ENCODE measurements at regions not wholly inside any gene's neighbourhood (a gene's known extent, or its start where the extent isn't known, plus 50 kb on each side); places are given as distances from the start of the nearest gene placed in this dataset.

DNA sequence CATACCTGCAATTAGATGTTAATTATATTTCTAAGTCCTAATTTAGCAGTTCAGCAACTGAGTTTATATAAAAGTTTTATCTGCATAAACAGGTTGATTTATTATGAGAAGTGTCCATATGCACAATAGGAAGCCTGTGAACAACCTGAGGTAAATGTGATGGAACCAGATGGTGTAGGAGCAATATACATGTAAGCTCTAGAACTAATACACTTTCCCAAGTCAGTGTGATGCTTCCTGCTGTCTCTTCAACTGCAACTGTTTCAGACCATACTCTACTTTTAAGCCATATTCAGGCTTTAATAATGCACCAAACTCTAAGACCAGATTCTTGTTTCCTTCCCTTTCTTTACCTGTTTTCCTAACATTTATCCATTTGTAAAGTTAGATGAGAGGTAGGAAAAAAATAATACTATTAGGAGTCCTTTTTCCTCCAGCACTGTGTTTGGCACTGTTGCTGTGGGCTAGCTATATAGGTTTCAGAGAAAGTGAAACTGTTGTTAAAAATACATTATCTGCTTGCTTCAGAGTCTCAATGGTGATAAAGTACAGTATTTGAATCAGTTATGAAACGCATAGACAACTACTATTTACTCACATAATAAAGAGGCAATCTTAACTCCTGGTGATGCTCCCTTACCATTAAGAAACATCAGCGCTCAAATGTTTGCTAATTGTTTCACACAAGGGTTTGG is 1009.3 kb downstream of the GRIK2 start:
- DNase-seq (ENCODE audit: extremely low spot score): no peak
- intact Hi-C loops (cut with DNase I): no loop called here
- Histone ChIP-seq H3K4me3 (no peak overlapping the region), H3K27me3 (no peaks in the 10 kb centered on the region), H3K27ac (replicated peaks in 1 of 4) (no peak overlapping the region), H3K4me1 (no peaks in the 10 kb centered on the region), H3K36me3 (no peaks in the 10 kb centered on the region), H3K9me3 (no peaks in the 10 kb centered on the region)
- 84% methylated on average over 2 of the region's 2 CpGs for WGBS
- TF ChIP-seq POLR2A (IDR thresholded peaks at IDR 0.05; ENCODE audit: low read depth) (no peak), EP300 (IDR thresholded peaks at IDR 0.05) (no peak), POLR2AphosphoS5 (IDR thresholded peaks at IDR 0.05) (no peak)
- TF ChIP-seq, protein P1, sequence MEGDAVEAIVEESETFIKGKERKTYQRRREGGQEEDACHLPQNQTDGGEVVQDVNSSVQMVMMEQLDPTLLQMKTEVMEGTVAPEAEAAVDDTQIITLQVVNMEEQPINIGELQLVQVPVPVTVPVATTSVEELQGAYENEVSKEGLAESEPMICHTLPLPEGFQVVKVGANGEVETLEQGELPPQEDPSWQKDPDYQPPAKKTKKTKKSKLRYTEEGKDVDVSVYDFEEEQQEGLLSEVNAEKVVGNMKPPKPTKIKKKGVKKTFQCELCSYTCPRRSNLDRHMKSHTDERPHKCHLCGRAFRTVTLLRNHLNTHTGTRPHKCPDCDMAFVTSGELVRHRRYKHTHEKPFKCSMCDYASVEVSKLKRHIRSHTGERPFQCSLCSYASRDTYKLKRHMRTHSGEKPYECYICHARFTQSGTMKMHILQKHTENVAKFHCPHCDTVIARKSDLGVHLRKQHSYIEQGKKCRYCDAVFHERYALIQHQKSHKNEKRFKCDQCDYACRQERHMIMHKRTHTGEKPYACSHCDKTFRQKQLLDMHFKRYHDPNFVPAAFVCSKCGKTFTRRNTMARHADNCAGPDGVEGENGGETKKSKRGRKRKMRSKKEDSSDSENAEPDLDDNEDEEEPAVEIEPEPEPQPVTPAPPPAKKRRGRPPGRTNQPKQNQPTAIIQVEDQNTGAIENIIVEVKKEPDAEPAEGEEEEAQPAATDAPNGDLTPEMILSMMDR (IDR thresholded peaks at IDR 0.05): no peak

- no peak overlapping the region for H3K27ac ChIP-seq (replicated peaks in 1 of 4)
- H3K9me3 ChIP-seq: peaks cover 0 to 7% (median 0%) of the 10 kb centered on the region in 4 donors
- WGBS: 57% methylated on average over 2 of the region's 2 CpGs
- H3K4me3 ChIP-seq: no peak overlapping the region
- no peak for DNase-seq (ENCODE audit: extremely low spot score)
- TF ChIP-seq, protein P1 (IDR thresholded peaks at IDR 0.05): no peak
- TF ChIP-seq POLR2A (IDR thresholded peaks at IDR 0.05; ENCODE audit: low read depth) (no peak), POLR2AphosphoS5 (IDR thresholded peaks at IDR 0.05) (no peak), EP300 (IDR thresholded peaks at IDR 0.05) (no peak)
- no peaks in the 10 kb centered on the region for H3K36me3 ChIP-seq
- H3K27me3 ChIP-seq: no peaks in the 10 kb centered on the region
- intact Hi-C loops (cut with DNase I): no loop called here
- H3K4me1 ChIP-seq: no peaks in the 10 kb centered on the region
These were observed 1005.4 kb downstream of the GRIK2 start for GRCh38 chr6:102398788-102399390.

DNA sequence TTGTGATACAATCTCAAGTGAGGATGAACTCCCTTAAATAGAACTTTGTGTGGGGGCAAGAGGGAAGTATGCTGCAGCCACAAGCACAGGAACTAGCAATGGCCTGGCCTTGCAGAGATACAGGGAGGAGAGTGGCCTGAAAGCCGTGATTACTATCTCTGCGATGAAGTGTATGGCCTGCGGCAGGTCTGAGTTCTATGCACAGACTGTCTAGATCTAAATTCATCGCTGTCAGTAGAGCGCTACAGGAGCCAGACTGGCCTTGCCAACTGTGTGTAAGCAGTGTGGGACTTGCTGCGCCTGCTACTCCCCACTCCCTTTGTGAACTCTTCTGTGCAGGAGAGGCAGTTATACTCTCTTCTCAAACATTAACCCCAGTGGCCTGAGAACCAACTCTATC is 997.0 kb downstream of the GRIK2 start:
- 75% methylated on average over 6 of the region's 6 CpGs for WGBS
- TF ChIP-seq POLR2A (IDR thresholded peaks at IDR 0.05; ENCODE audit: low read depth) (no peak), POLR2AphosphoS5 (IDR thresholded peaks at IDR 0.05) (no peak), EP300 (IDR thresholded peaks at IDR 0.05) (no peak)
- TF ChIP-seq, protein P1 (IDR thresholded peaks at IDR 0.05): no peak
- Histone ChIP-seq H3K36me3 (no peaks in the 10 kb centered on the region), H3K27me3 (no peaks in the 10 kb centered on the region), H3K9me3 (peaks cover 0 to 7% (median 0%) of the 10 kb centered on the region in 4 donors), H3K4me1 (peaks cover 0 to 8% (median 1%) of the 10 kb centered on the region in 4 donors), H3K4me3 (no peak overlapping the region), H3K27ac (replicated peaks in 1 of 4) (no peak overlapping the region)
- intact Hi-C loops (cut with DNase I): no loop called here
- DNase-seq (ENCODE audit: extremely low spot score): no peak

GRCh38 chr6:102389994-102390393 is 996.5 kb downstream of the GRIK2 start:
- Histone ChIP-seq H3K27ac (replicated peaks in 1 of 4) (no peak overlapping the region), H3K4me1 (peaks cover 0 to 8% (median 1%) of the 10 kb centered on the region in 4 donors), H3K27me3 (no peaks in the 10 kb centered on the region), H3K4me3 (no peak overlapping the region), H3K36me3 (no peaks in the 10 kb centered on the region), H3K9me3 (peaks cover 0 to 7% (median 0%) of the 10 kb centered on the region in 4 donors)
- no peak for TF ChIP-seq POLR2AphosphoS5 (IDR thresholded peaks at IDR 0.05)
- intact Hi-C loops (cut with DNase I): no loop called here
- DNase-seq (ENCODE audit: extremely low spot score): no peak
- 86% methylated on average over 11 of the region's 11 CpGs for WGBS

GRCh38 chr6:102387326-102388033 is 994.0 kb downstream of the GRIK2 start:
- peaks cover 0 to 8% (median 1%) of the 10 kb centered on the region in 4 donors for H3K4me1 ChIP-seq
- TF ChIP-seq EP300 (IDR thresholded peaks at IDR 0.05): no peak
- TF ChIP-seq, protein P1 (IDR thresholded peaks at IDR 0.05): no peak
- TF ChIP-seq POLR2A (IDR thresholded peaks at IDR 0.05; ENCODE audit: low read depth): no peak
- TF ChIP-seq POLR2AphosphoS5 (IDR thresholded peaks at IDR 0.05): no peak
- DNase-seq (ENCODE audit: extremely low spot score): no peak
- H3K36me3 ChIP-seq: no peaks in the 10 kb centered on the region
- no peaks in the 10 kb centered on the region for H3K9me3 ChIP-seq
- H3K27me3 ChIP-seq: no peaks in the 10 kb centered on the region
- WGBS: 28% methylated on average over 2 of the region's 2 CpGs
- no peak overlapping the region for H3K4me3 ChIP-seq
- intact Hi-C loops (cut with DNase I): no loop called here
- H3K27ac ChIP-seq (replicated peaks in 1 of 4): no peak overlapping the region

All from esophagus muscularis mucosa (tissue), 4 donors.